ENCODE measurements at regions not wholly inside any gene's neighbourhood (a gene's known extent, or its start where the extent isn't known, plus 50 kb on each side); places are given as distances from the start of the nearest gene placed in this dataset.

- no peak for TF ChIP-seq CTCF (IDR thresholded peaks at IDR 0.05; ENCODE audit: low read depth, low read length)
- TF ChIP-seq EZH2phosphoT487 (IDR thresholded peaks at IDR 0.05; ENCODE audit: low read depth): no peak
Observed at GRCh38 chr7:68015122-68015977, 1018.7 kb downstream of the TYW1 start.

Measured in OCI-LY3 (cell line).